Pons (tissue), 1 donor: ENCODE measurements at regions not wholly inside any gene's neighbourhood (a gene's known extent, or its start where the extent isn't known, plus 50 kb on each side); places are given as distances from the start of the nearest gene placed in this dataset.
A peak's percentile ranks its signal among the peaks of the same experiment; 100 is the strongest.
"Not testable (repeated sequence)": the region's sequence is repeated elsewhere in the genome, so short reads cannot be mapped to it uniquely, and the experiment has no call there.

ENCODE experiments used
- DNase-seq: peaks from one replicate; pipeline ENCODE4 v3.0.0-alpha.2; 2016; ENCODE audit warnings: low spot score

DNA sequence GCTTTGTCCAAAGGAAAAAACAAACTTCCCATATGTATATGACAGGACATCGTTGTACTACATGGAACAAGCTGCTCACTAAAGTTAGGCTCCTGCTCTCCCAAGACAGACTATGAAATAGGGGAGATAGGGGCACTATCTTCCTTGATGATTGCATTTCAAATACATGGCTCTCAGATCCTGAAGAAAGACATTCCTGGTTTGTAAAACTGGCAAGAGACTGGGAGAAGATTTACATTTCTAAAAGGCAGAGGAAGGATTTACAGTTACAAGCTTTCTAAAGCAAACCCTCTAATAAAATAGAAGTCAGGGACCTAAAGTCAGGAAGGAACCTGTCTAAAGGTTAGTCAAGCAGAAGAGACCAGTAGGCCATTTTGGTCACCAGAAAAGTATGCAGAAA lies 103.7 kb downstream of the SLC17A6 start:
- no peak for DNase-seq

DNA sequence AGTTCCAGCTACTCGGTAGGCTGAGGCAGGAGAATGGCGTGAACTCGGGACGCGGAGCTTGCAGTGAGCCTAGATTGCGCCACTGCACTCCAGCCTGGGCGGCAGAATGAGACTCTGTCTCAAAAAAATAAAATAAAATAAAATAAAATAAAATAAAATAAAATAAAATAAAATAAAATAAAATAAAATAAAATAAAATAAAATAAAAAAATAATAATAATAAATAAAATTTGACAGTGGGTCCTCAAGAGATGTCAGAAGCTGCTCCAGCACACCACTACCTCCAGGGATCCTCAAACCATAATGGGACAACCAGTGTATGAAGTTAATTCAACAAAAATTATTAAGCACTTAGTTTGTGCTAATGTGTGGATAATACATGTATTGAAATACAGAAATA lies 97.4 kb downstream of the SLC17A6 start:
- not testable (repeated sequence) for DNase-seq

DNA sequence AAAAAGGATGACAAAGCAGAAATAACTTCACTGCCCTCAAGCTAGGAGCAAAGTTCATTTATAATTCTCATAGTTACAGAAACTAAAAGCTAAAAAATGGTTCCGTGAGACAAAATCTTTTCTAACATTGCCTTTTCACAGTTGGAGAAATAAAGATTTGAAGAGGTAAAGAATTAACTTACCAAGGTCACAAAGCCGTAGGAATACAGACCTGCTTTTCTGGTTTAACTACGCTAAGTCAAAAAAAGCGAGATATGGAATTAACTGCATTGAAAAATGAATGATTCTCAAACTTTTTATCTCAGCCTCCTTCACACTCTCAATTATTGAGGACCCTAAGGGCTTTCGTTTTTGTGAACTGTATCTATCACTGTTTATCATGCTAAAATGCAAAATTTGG lies 95.3 kb downstream of the SLC17A6 start:
- DNase-seq = no peak

DNA sequence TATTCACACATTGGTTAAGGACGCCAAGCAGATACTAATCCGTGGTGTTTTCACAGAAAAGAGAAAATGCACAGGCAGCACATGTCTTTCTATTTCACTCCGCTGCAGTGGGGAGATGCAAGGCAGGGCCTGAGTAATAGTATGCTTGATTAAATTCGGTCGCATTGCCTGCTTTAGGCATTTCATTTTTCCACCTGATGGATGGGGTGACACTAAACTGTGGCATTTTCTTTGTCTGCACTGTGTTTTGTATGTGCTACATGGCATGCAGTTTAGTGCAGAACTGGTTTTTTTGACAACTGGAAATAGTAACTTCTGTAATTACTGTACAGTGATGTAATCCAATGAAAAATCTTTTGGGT lies 94.9 kb downstream of the SLC17A6 start:
- no peak for DNase-seq

DNA sequence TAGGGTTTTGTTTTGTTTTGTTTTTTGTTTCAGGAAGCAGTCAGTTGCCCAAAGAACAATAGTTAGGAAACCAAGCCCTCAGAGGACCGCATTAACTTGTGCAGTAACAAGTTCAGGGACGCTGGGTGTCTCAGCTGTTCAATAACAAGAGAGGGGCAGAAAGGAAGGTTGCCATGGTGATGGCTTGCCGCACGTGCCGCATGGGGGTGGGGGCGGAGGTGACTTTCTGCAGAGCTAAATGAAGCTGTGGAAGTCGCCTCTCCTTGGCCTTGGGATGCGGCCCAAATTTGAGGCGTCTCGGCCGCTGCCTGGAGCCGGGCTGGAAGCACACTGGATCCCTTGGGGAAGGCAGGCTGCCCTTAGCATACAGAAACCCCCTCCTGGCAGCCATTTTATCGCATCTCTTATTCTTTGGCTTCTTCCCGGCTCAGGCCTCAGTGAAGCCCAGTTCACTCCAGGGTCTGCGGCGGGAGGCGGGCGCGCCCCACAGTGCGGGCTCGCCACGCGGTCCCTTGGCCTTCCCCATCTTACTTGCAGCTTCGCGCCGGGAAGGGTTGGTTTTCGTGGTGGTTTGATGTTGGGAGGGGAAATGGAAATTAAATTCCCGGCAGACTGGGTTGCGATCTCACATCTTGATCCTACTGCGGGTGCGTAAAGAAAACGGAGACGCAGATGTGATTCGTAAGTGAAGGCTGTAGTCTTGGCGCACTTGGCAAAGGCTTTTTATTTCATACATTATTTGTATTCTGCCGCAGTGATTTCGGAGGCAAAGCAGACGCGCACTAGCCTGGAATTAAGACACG lies 94.3 kb downstream of the SLC17A6 start:
- peak; percentile 19 for DNase-seq

DNA sequence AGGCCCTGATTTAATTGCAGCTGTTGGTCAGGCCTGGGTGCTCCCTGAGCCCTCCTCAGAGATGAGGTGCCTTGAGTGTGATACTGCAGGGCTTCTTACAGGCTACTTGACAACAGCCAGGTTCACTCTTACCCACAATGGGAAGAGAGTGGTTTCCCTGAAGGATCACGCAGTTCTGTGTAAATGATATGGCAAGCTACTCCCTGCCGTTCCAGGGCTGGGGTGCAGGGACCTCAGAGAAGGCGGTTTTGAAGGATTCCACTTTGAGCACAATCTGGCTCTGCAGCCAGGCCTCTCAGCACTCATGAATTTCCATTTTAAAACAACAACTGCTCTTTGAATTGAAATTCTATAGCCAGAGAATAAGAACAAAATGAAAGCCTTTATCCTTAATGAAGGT lies 92.9 kb downstream of the SLC17A6 start:
- no peak for DNase-seq

DNA sequence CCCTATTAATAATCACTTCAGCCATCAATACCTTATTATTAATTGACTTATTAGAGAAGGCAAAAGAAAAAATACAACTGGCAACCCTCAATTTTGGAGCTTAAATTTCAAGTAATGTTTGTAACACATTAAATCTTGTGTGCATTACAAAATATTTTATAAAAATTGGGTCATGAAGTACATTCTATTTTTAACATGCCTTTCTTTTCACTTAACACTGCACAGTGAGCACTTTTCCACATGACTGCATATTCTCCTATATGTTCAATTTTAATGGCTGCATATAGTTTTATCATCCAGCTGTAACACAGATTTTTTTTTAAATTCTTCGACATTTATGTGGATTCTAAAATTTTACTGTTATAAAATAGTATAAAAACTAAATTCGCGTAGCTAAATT lies 92.5 kb downstream of the SLC17A6 start:
- no peak for DNase-seq

DNA sequence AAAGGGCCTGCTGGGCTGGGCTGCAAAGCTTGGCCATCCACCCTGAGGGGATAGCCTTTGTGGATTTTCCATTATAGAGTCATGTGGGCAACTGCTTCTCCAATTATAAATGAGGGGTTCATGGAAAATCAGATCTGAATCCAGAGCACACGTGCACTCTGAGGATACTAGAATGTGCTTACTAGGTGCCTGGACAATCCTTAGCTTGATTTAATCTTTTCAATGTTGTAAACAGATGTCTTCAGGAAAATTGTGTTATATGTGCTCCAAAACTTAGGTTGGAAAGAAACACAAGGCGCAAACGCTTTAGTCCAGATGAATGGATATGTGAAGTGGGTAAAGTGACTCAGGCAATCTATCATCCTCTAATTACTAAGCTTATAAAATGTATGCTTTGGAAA lies 92.0 kb downstream of the SLC17A6 start:
- DNase-seq = no peak
